Cardiac fibroblast (primary cell): ENCODE measurements at regions not wholly inside any gene's neighbourhood (a gene's known extent, or its start where the extent isn't known, plus 50 kb on each side); places are given as distances from the start of the nearest gene placed in this dataset.

ENCODE experiments used
- DNase-seq, 2 donors: peaks; one replicate each; pipeline versions ENCODE4 v3.0.0 to v3.0.0-alpha.2; 2010; ENCODE audit warnings: low read depth in 2 of 2
- H3K4me3 ChIP-seq, 2 donors: replicated peaks in 1 of 2; 1 replicate in 1 of 2; 2 replicates in 1 of 2; pipeline ENCODE4 v1.5.1; 2011; ENCODE audit warnings: low read depth in 2 of 2, low read length in 2 of 2, mild to moderate bottlenecking in 2 of 2, moderate library complexity in 1 of 2
- CTCF ChIP-seq: IDR thresholded peaks from one replicate; pipeline ENCODE4 v1.5.1; 2011; ENCODE audit warnings: low read depth, mild to moderate bottlenecking, low read length, inconsistent platforms

GRCh38 chr5:133799571-133800237 is 168.7 kb downstream of the C5orf15 start:
- no peak for TF ChIP-seq CTCF
- no peak overlapping the region for H3K4me3 ChIP-seq
- no peak for DNase-seq

- peak; percentile 19 for DNase-seq
- TF ChIP-seq CTCF: no peak
- no peak overlapping the region for H3K4me3 ChIP-seq
These were observed 171.3 kb downstream of the C5orf15 start for GRCh38 chr5:133797167-133797566.

- no peak overlapping the region for H3K4me3 ChIP-seq
- no peak for DNase-seq
- TF ChIP-seq CTCF: no peak
These were observed 172.2 kb downstream of the C5orf15 start for GRCh38 chr5:133796186-133796585.

GRCh38 chr5:133794771-133795415 is 173.5 kb downstream of the C5orf15 start:
- no peak overlapping the region for H3K4me3 ChIP-seq
- no peak for TF ChIP-seq CTCF
- DNase-seq: no peak

GRCh38 chr5:133793756-133794465 is 174.5 kb downstream of the C5orf15 start:
- no peak for TF ChIP-seq CTCF
- DNase-seq: no peak
- H3K4me3 ChIP-seq: no peak overlapping the region

GRCh38 chr5:133792655-133793054 is 175.8 kb downstream of the C5orf15 start:
- no peak for TF ChIP-seq CTCF
- no peak for DNase-seq
- H3K4me3 ChIP-seq: no peak overlapping the region
